A549 (cell line): ENCODE measurements at regions not wholly inside any gene's neighbourhood (a gene's known extent, or its start where the extent isn't known, plus 50 kb on each side); places are given as distances from the start of the nearest gene placed in this dataset.
A peak's percentile ranks its signal among the peaks of the same experiment; 100 is the strongest.

ENCODE experiments used
- ATAC-seq, 2 experiments: fragments of 200-7000 bp in 1 of 2; fragments of >200 bp in 1 of 2; cut with Nextera tagmentation in 1 of 2; cut with Tn5 transposase in 1 of 2; 3 replicates each; pipeline versions ENCODE4 v1.8.0 to v1.9.1; 2018 to 2020; ENCODE audit warnings: mild to moderate bottlenecking in 1 of 2, moderate library complexity in 1 of 2
- CTCF ChIA-PET: fragments of 300-600 bp; sonication (Branson Sonifier 250); formaldehyde crosslinking; extraction: SDS; loops from one replicate; lab custom pipeline; 2021; ENCODE audit warnings: antibody characterized with exemption, inconsistent platforms; lab: Yijun Ruan, JAX
- POLR2A ChIA-PET: fragments of 350-600 bp; formaldehyde crosslinking; extraction: SDS; loops from one replicate; lab custom pipeline; 2021; ENCODE audit warnings: antibody characterized with exemption, inconsistent platforms; lab: Yijun Ruan, JAX
- DNase-seq, 2 experiments: peaks; one replicate each; pipeline versions ENCODE4 v3.0.0 to v3.0.0-alpha.2; 2011 to 2016; ENCODE audit warnings: low read depth in 1 of 2, low spot score in 1 of 2
- FAIRE-seq: peaks from 2 replicates; lab custom pipeline; 2011; peaks lifted over from hg19 to GRCh38; lab: Jason Lieb, UNC
- H3K27ac ChIP-seq, 2 experiments: fragments of >200 bp; sonication (Bioruptor Twin); formaldehyde crosslinking; 3 replicates each; pipeline ENCODE4 v1.5.1; 2016 to 2017
- H3K4me1 ChIP-seq: fragments of >200 bp; sonication (Bioruptor Twin); formaldehyde crosslinking; 3 replicates; pipeline ENCODE4 v1.6.1; 2016
- H3K4me2 ChIP-seq: fragments of >200 bp; sonication (Bioruptor Twin); formaldehyde crosslinking; 3 replicates; pipeline ENCODE4 v1.6.1; 2016
- H3K4me3 ChIP-seq: fragments of >200 bp; sonication (Bioruptor Twin); formaldehyde crosslinking; 3 replicates; pipeline ENCODE4 v1.5.1; 2016
- H3K9me3 ChIP-seq: fragments of >200 bp; sonication (Bioruptor Twin); formaldehyde crosslinking; 3 replicates; pipeline ENCODE4 v1.6.1; 2016
- BCL3 ChIP-seq: fragments of >200 bp; sonication (Bioruptor Twin); formaldehyde crosslinking; IDR thresholded peaks from 3 replicates; pipeline ENCODE4 v1.6.1; 2016
- BHLHE40 ChIP-seq: IDR thresholded peaks from 2 replicates; pipeline ENCODE4 v1.6.1; 2012; ENCODE audit warnings: low read depth, low read length, inconsistent platforms
- CBX8 ChIP-seq: fragments of 200-600 bp; sonication (generic); IDR thresholded peaks from 2 replicates; pipeline ENCODE4 v1.6.1; 2016
- EHMT2 ChIP-seq: fragments of 200-600 bp; sonication (generic); IDR thresholded peaks from 2 replicates; pipeline ENCODE4 v1.6.1; 2016; ENCODE audit warnings: antibody characterized with exemption, low read depth, mild to moderate bottlenecking, moderate library complexity
- HDAC2 ChIP-seq: fragments of 200-600 bp; sonication (generic); IDR thresholded peaks from 2 replicates; pipeline ENCODE4 v1.6.1; 2016
- HMGXB4 ChIP-seq: fragments of 250-450 bp; sonication (Bioruptor Pico); IDR thresholded peaks from 2 replicates; pipeline ENCODE4 v1.5.0; 2021; ENCODE audit warnings: mild to moderate bottlenecking, moderate library complexity, borderline replicate concordance
- HOXB5 ChIP-seq: fragments of 250-450 bp; sonication (Bioruptor Pico); IDR thresholded peaks from 2 replicates; pipeline ENCODE4 v1.5.0; 2020; ENCODE audit warnings: mild to moderate bottlenecking, moderate library complexity
- JUN ChIP-seq, 2 experiments: fragments of >200 bp; sonication (Bioruptor Twin); formaldehyde crosslinking; IDR thresholded peaks; 2 replicates in 1 of 2; 3 replicates in 1 of 2; pipeline ENCODE4 v1.6.1; 2016 to 2017
- MAFK ChIP-seq: fragments of 450-650 bp; IDR thresholded peaks from 2 replicates; pipeline ENCODE4 v1.6.1; 2014; ENCODE audit not compliant: partially characterized antibody
- MAX ChIP-seq: IDR thresholded peaks from 2 replicates; pipeline ENCODE4 v1.6.1; 2012
- NFE2L2 ChIP-seq: fragments of 150-350 bp; conservative IDR thresholded peaks from 2 replicates; pipeline ENCODE4 v1.6.1; 2014; ENCODE audit warnings: low read length
- NPAS2 ChIP-seq: fragments of 250-450 bp; sonication (Bioruptor Pico); IDR thresholded peaks from 2 replicates; pipeline ENCODE4 v1.8.0; 2022; ENCODE audit warnings: mild to moderate bottlenecking, moderate library complexity, borderline replicate concordance
- NR3C1 ChIP-seq: fragments of >200 bp; sonication (Bioruptor Twin); formaldehyde crosslinking; IDR thresholded peaks from 3 replicates; pipeline ENCODE4 v1.6.1; 2017
- PBX3 ChIP-seq: IDR thresholded peaks from 2 replicates; pipeline ENCODE4 v1.6.1; 2012
- PHF8 ChIP-seq: fragments of 200-600 bp; sonication (generic); IDR thresholded peaks from 2 replicates; pipeline ENCODE4 v1.6.1; 2016; ENCODE audit warnings: low read depth, mild to moderate bottlenecking, antibody characterized with exemption, moderate library complexity, borderline replicate concordance
- POLR2A ChIP-seq: IDR thresholded peaks from 2 replicates; pipeline ENCODE4 v1.6.1; 2012; ENCODE audit warnings: mild to moderate bottlenecking, low read length
- RAD21 ChIP-seq, 2 experiments: fragments of >200 bp in 1 of 2; sonication (Bioruptor Twin) in 1 of 2; formaldehyde crosslinking in 1 of 2; IDR thresholded peaks in 1 of 2; conservative IDR thresholded peaks in 1 of 2; 2 replicates in 1 of 2; 3 replicates in 1 of 2; pipeline ENCODE4 v1.6.1; 2012 to 2018; ENCODE audit warnings: inconsistent platforms in 1 of 2
- REST ChIP-seq: fragments of 200-600 bp; sonication (generic); IDR thresholded peaks from 2 replicates; pipeline ENCODE4 v1.6.1; 2016; ENCODE audit warnings: antibody characterized with exemption, mild to moderate bottlenecking, moderate library complexity
- RFX5 ChIP-seq: fragments of 450-650 bp; IDR thresholded peaks from 2 replicates; pipeline ENCODE4 v1.7.1; 2014; ENCODE audit warnings: antibody characterized with exemption, mild to moderate bottlenecking, moderate library complexity
- TP53 ChIP-seq: fragments of 250-450 bp; sonication (Bioruptor Pico); IDR thresholded peaks from 2 replicates; pipeline ENCODE4 v1.5.0; 2021; ENCODE audit warnings: mild to moderate bottlenecking, moderate library complexity
- ZC3H11A ChIP-seq: fragments of 450-650 bp; IDR thresholded peaks from 2 replicates; pipeline ENCODE4 v1.6.1; 2014; ENCODE audit warnings: antibody characterized with exemption, mild to moderate bottlenecking
- ZFP36 ChIP-seq: fragments of 450-650 bp; IDR thresholded peaks from 2 replicates; pipeline ENCODE4 v1.6.1; 2014; ENCODE audit warnings: borderline replicate concordance; ENCODE audit not compliant: partially characterized antibody
- ZNF302 ChIP-seq: fragments of 250-450 bp; sonication (Bioruptor Pico); IDR thresholded peaks from 2 replicates; pipeline ENCODE4 v1.9.0; 2021; ENCODE audit warnings: inconsistent platforms, mild to moderate bottlenecking, moderate library complexity
- ZSCAN20 ChIP-seq: fragments of 250-450 bp; sonication (Bioruptor Pico); IDR thresholded peaks from 2 replicates; pipeline ENCODE4 v1.8.0; 2022; ENCODE audit warnings: mild to moderate bottlenecking, moderate library complexity
- WGBS: methylation state at CpG from one replicate; pipeline ENCODE4 v1.1.6; 2017; ENCODE audit errors: missing lambda C conversion rate; 5-methylcytosine and 5-hydroxymethylcytosine counted together

- H3K4me3 ChIP-seq = no peak overlapping the region
- ChIA-PET CTCF (interaction anchor here (2.3 kb wide), 1 partner anchor 68 kb away, joined by 6 read pairs; no protein-coding TSS in a partner anchor), POLR2A (no interaction called here)
- ATAC-seq = no peak
- no peak for TF ChIP-seq HMGXB4 (CRISPR knock-in tag)
- no peak for TF ChIP-seq POLR2A
- peaks cover 20% of the 10 kb centered on the region for H3K4me1 ChIP-seq
- no peak for FAIRE-seq
- H3K4me2 ChIP-seq = no peak overlapping the region
- H3K9me3 ChIP-seq = no peaks in the 10 kb centered on the region
- H3K27ac ChIP-seq = peak overlapping the region in 1 of 2 experiments; percentile 30; a peak in 3 of 6 replicates
- WGBS = 91% methylated on average over 8 of the region's 8 CpGs
- DNase-seq = no peak
These were observed 223.1 kb downstream of the BCAS1 start for GRCh38 chr20:53847139-53847836.

- Histone ChIP-seq H3K27ac (peak overlapping the region in 1 of 2 experiments; percentile 25; a peak in 2 of 6 replicates), H3K9me3 (no peaks in the 10 kb centered on the region), H3K4me3 (no peak overlapping the region), H3K4me1 (peaks cover 20% of the 10 kb centered on the region), H3K4me2 (no peak overlapping the region)
- FAIRE-seq (no peak), ATAC-seq (no peak), DNase-seq (no peak)
- POLR2A ChIA-PET = no interaction called here
- WGBS = 90% methylated on average over 10 of the region's 10 CpGs
- CTCF ChIA-PET = no interaction called here
- TF ChIP-seq RFX5 = no peak
- TF ChIP-seq PHF8 = no peak
- no peak for TF ChIP-seq NR3C1
- no peak for TF ChIP-seq HOXB5 (CRISPR knock-in tag)
- no peak for TF ChIP-seq REST
- TF ChIP-seq CBX8 = no peak
- no peak for TF ChIP-seq ZSCAN20 (CRISPR knock-in tag)
- TF ChIP-seq HDAC2 = no peak
- no peak for TF ChIP-seq BCL3
- TF ChIP-seq EHMT2 = no peak
- TF ChIP-seq ZC3H11A = no peak
- no peak for TF ChIP-seq BHLHE40
- no peak for TF ChIP-seq ZNF302
- TF ChIP-seq, all 56 proteins: peak for 0
These were observed 223.8 kb downstream of the BCAS1 start for GRCh38 chr20:53846640-53847039.

GRCh38 chr20:53845980-53846379, 224.4 kb downstream of the BCAS1 start:
- Histone ChIP-seq H3K27ac (peak overlapping the region; percentile 54 to 79; a peak in 4 of 6 replicates), H3K9me3 (no peaks in the 10 kb centered on the region), H3K4me2 (peak overlapping the region; percentile 52; the same call in 2 of the 3 replicates), H3K4me1 (peaks cover 20% of the 10 kb centered on the region), H3K4me3 (no peak overlapping the region)
- POLR2A ChIA-PET = no interaction called here
- DNase-seq (no peak), FAIRE-seq (peak; percentile 68), ATAC-seq (no peak)
- 79% methylated on average over 1 of the region's 1 CpG for WGBS
- CTCF ChIA-PET = interaction anchor here (0.9 kb wide), 1 partner anchor 268 kb away, joined by 3 read pairs; no protein-coding TSS in a partner anchor
- TF ChIP-seq NFE2L2 (no peak), PBX3 (no peak), JUN (IDR thresholded peaks at IDR 0.05) (no peak), PHF8 (no peak), TP53 (CRISPR knock-in tag) (no peak), ZFP36 (no peak), RAD21 (conservative IDR thresholded peaks at IDR 0.05 in 1 of 2, IDR thresholded peaks at IDR 0.05 in 1 of 2) (no peak), MAX (no peak), NPAS2 (no peak), MAFK (no peak), HMGXB4 (CRISPR knock-in tag) (no peak)
